GM23338 (cell line): ENCODE measurements at regions not wholly inside any gene's neighbourhood (a gene's known extent, or its start where the extent isn't known, plus 50 kb on each side); places are given as distances from the start of the nearest gene placed in this dataset.

Experiments used
- ATAC-seq: fragments of 200-7000 bp; cut with Tn5 transposase; 3 replicates; pipeline ENCODE4 v1.9.1; 2020
- DNase-seq: peaks from one replicate; pipeline ENCODE4 v3.0.0-alpha.2; 2015; ENCODE audit warnings: low spot score
- H2AFZ ChIP-seq: fragments of 200-600 bp; sonication (generic); 2 replicates; pipeline ENCODE4 v1.8.0; 2016; ENCODE audit warnings: antibody characterized with exemption, mild to moderate bottlenecking, moderate library complexity
- H3F3A ChIP-seq: fragments of 200-600 bp; sonication (generic); replicated peaks from 2 replicates; pipeline ENCODE4 v1.8.0; 2017; ENCODE audit warnings: antibody characterized with exemption, mixed run types, low read depth
- H3K27ac ChIP-seq: fragments of 200-600 bp; sonication (generic); 2 replicates; pipeline ENCODE4 v1.6.1; 2016; ENCODE audit warnings: low read depth
- H3K27me3 ChIP-seq: fragments of 200-600 bp; sonication (generic); 2 replicates; pipeline ENCODE4 v1.8.0; 2016; ENCODE audit warnings: mild to moderate bottlenecking, mixed run types, moderate library complexity; ENCODE audit not compliant: insufficient read depth
- H3K36me3 ChIP-seq: fragments of 200-600 bp; sonication (generic); 2 replicates; pipeline ENCODE4 v1.8.0; 2016; ENCODE audit warnings: mild to moderate bottlenecking; ENCODE audit not compliant: insufficient read depth
- H3K4me1 ChIP-seq: fragments of 200-600 bp; sonication (generic); 2 replicates; pipeline ENCODE4 v1.8.0; 2016; ENCODE audit warnings: mild to moderate bottlenecking, moderate library complexity; ENCODE audit not compliant: insufficient read depth
- H3K4me2 ChIP-seq: fragments of 200-600 bp; sonication (generic); 2 replicates; pipeline ENCODE4 v1.7.1; 2017; ENCODE audit warnings: mixed run types
- H3K4me3 ChIP-seq: fragments of 200-600 bp; sonication (generic); 2 replicates; pipeline ENCODE4 v1.6.1; 2016; ENCODE audit warnings: mixed run types
- H3K79me2 ChIP-seq: fragments of 200-600 bp; sonication (generic); replicated peaks from 2 replicates; pipeline ENCODE4 v1.8.0; 2017; ENCODE audit warnings: mild to moderate bottlenecking; ENCODE audit not compliant: insufficient read depth
- H3K9me2 ChIP-seq: fragments of 200-600 bp; sonication (generic); 2 replicates; pipeline ENCODE4 v1.8.0; 2017; ENCODE audit not compliant: insufficient read depth
- H4K20me1 ChIP-seq: fragments of 200-600 bp; sonication (generic); replicated peaks from 2 replicates; pipeline ENCODE4 v1.8.0; 2017; ENCODE audit warnings: mild to moderate bottlenecking; ENCODE audit not compliant: insufficient read depth
- H3K27ac Mint-ChIP-seq: 2 replicates; pipeline ENCODE4 v1.8.0; 2020; ENCODE audit warnings: inconsistent platforms, mild to moderate bottlenecking, moderate library complexity, mixed read lengths
- H3K27me3 Mint-ChIP-seq: 3 replicates; pipeline ENCODE4 v1.8.0; 2022; ENCODE audit warnings: low read depth, mild to moderate bottlenecking, moderate library complexity, mixed read lengths, inconsistent platforms; ENCODE audit not compliant: insufficient read depth, poor library complexity
- H3K36me3 Mint-ChIP-seq: 3 replicates; pipeline ENCODE4 v1.8.0; 2021; ENCODE audit warnings: low read depth, mild to moderate bottlenecking, inconsistent platforms, moderate library complexity, mixed read lengths
- H3K4me1 Mint-ChIP-seq: 3 replicates; pipeline ENCODE4 v1.8.0; 2020; ENCODE audit warnings: mild to moderate bottlenecking, inconsistent platforms, mixed read lengths
- H3K4me3 Mint-ChIP-seq: 3 replicates; pipeline ENCODE4 v1.8.0; 2021; ENCODE audit warnings: moderate library complexity, mild to moderate bottlenecking, inconsistent platforms, mixed read lengths
- H3K9me3 Mint-ChIP-seq: 3 replicates; pipeline ENCODE4 v1.8.0; 2020; ENCODE audit warnings: moderate library complexity, mild to moderate bottlenecking, inconsistent platforms, mixed read lengths
- CTCF ChIP-seq, 2 experiments: fragments of 200-600 bp in 1 of 2; sonication (generic) in 1 of 2; conservative IDR thresholded peaks; 2 replicates each; pipeline versions ENCODE4 v1.5.1 to v1.6.1; 2016 to 2017; ENCODE audit warnings: antibody characterized with exemption in 2 of 2, low read depth in 2 of 2, mild to moderate bottlenecking in 2 of 2, moderate library complexity in 1 of 2
- EZH2 ChIP-seq: fragments of 200-600 bp; sonication (generic); IDR thresholded peaks from one replicate; pipeline ENCODE4 v1.8.0; 2017; ENCODE audit warnings: antibody characterized with exemption, mild to moderate bottlenecking, low read depth; ENCODE audit not compliant: unreplicated experiment
- EZH2phosphoT487 ChIP-seq: fragments of 200-600 bp; sonication (generic); IDR thresholded peaks from one replicate; pipeline ENCODE4 v1.8.1; 2018; ENCODE audit warnings: antibody characterized with exemption; ENCODE audit not compliant: unreplicated experiment
- JUNB ChIP-seq: IDR thresholded peaks from one replicate; pipeline ENCODE4 v1.6.1; 2016; ENCODE audit warnings: antibody characterized with exemption; ENCODE audit not compliant: unreplicated experiment
- NANOG ChIP-seq: IDR thresholded peaks from 2 replicates; pipeline ENCODE4 v1.6.1; 2016; ENCODE audit warnings: antibody characterized with exemption, borderline replicate concordance
- REST ChIP-seq: IDR thresholded peaks from one replicate; pipeline ENCODE4 v1.6.1; 2018; ENCODE audit warnings: antibody characterized with exemption; ENCODE audit not compliant: unreplicated experiment
- ZNF114 ChIP-seq: fragments of 250-450 bp; sonication (Bioruptor Pico); IDR thresholded peaks from 2 replicates; pipeline ENCODE4 v1.5.0; 2020; ENCODE audit warnings: mild to moderate bottlenecking, moderate library complexity
- ZNF331 ChIP-seq: fragments of 250-450 bp; sonication (Bioruptor Pico); IDR thresholded peaks from 2 replicates; pipeline ENCODE4 v1.5.0; 2020; ENCODE audit warnings: low read depth, mild to moderate bottlenecking, moderate library complexity
- ZNF462 ChIP-seq: fragments of 250-450 bp; sonication (Bioruptor Pico); IDR thresholded peaks from 2 replicates; pipeline ENCODE4 v1.5.0; 2020; ENCODE audit warnings: mild to moderate bottlenecking, moderate library complexity

DNA sequence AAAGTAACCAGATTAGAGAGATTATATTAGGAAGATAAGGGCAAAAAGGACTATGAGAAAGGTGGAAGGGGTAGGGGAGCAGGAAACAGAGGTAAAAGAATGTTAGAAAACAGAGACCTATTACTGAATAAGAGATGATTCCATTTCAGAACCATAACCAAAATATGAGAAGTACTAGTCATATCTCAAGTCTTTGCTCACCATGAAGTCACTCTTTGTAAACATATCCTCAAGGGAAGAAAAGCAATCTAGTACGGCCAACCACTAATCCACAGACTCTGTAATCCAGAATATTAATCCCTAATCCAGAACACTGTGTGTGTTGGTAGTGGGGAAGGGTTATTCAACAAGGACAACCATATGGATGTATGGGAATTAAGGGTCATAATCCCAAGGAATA, 92.0 kb downstream of the CDCA7 start (continued):
- no peak for TF ChIP-seq CTCF (conservative IDR thresholded peaks at IDR 0.05; ENCODE audit: low read depth in 2 of 2)
- TF ChIP-seq ZNF462 (CRISPR knock-in tag), result no peak
- no peak for TF ChIP-seq EZH2phosphoT487
- no peak for TF ChIP-seq ZNF331 (CRISPR knock-in tag)
- TF ChIP-seq EZH2, result no peak
- no peak for TF ChIP-seq JUNB

GRCh38 chr2:173448938-173449471, 94.3 kb downstream of the CDCA7 start:
- no peaks in the 10 kb centered on the region for H3F3A ChIP-seq
- peak overlapping the region; percentile 61 for H3K4me2 ChIP-seq
- peak overlapping the region; percentile 83 for H2AFZ ChIP-seq
- H3K4me3 ChIP-seq, result peak overlapping the region; percentile 35; the same call in 1 of the 2 replicates
- H3K4me1 ChIP-seq, result no peaks in the 10 kb centered on the region; the same call in 1 of the 2 replicates
- H3K27ac Mint-ChIP-seq, result peak overlapping the region; percentile 89
- no peaks in the 10 kb centered on the region for H3K27me3 ChIP-seq
- H3K9me3 Mint-ChIP-seq, result no peaks in the 10 kb centered on the region
- H4K20me1 ChIP-seq, result no peaks in the 10 kb centered on the region
- peak overlapping the region; percentile 36; the same call in 1 of the 2 replicates for H3K27ac ChIP-seq
- no peaks in the 10 kb centered on the region for H3K36me3 Mint-ChIP-seq
- no peaks in the 10 kb centered on the region for H3K36me3 ChIP-seq
- DNase-seq (peak; percentile 98), ATAC-seq (peak; percentile 99)
- H3K79me2 ChIP-seq, result no peaks in the 10 kb centered on the region
- no peaks in the 10 kb centered on the region for H3K9me2 ChIP-seq
- peak overlapping the region; percentile 63 for H3K4me3 Mint-ChIP-seq
- peaks cover 28% of the 10 kb centered on the region for H3K4me1 Mint-ChIP-seq
- H3K27me3 Mint-ChIP-seq, result peaks cover 1% of the 10 kb centered on the region
- TF ChIP-seq REST (no peak), CTCF (conservative IDR thresholded peaks at IDR 0.05; ENCODE audit: low read depth in 2 of 2) (peak; percentile 84 to 86), ZNF114 (CRISPR knock-in tag) (no peak), NANOG (no peak)
